H1 (cell line): ENCODE measurements at regions not wholly inside any gene's neighbourhood (a gene's known extent, or its start where the extent isn't known, plus 50 kb on each side); places are given as distances from the start of the nearest gene placed in this dataset.

Experiments
- CTCF ChIA-PET: fragments of 300-600 bp; sonication (Branson Sonifier 250); formaldehyde crosslinking; loops from one replicate; lab custom pipeline; 2021; ENCODE audit not compliant: partially characterized antibody; lab: Charles Lee
- POLR2A ChIA-PET: fragments of 300-600 bp; sonication (Branson Sonifier 250); formaldehyde crosslinking; loops from one replicate; lab custom pipeline; 2021; ENCODE audit warnings: inconsistent platforms; ENCODE audit not compliant: partially characterized antibody; lab: Charles Lee
- DNase-seq, 2 experiments: peaks; one replicate each; pipeline versions ENCODE4 v3.0.0 to v3.0.0-alpha.2; 2010 to 2022; ENCODE audit warnings: low spot score in 2 of 2, low read depth in 1 of 2, mixed read lengths in 1 of 2
- FAIRE-seq: peaks from 2 replicates; lab custom pipeline; 2011; peaks lifted over from hg19 to GRCh38; lab: Jason Lieb, UNC
- H2AFZ ChIP-seq: 2 replicates; pipeline ENCODE4 v1.8.1; 2012; ENCODE audit warnings: low read length, inconsistent platforms
- H2AK5ac ChIP-seq: 2 replicates; pipeline ENCODE4 v1.6.1; 2013; ENCODE audit warnings: low read depth, low read length
- H2BK120ac ChIP-seq: replicated peaks from 2 replicates; pipeline ENCODE3; 2013; ENCODE audit warnings: low read depth, low read length, inconsistent platforms
- H2BK12ac ChIP-seq: 2 replicates; pipeline ENCODE4 v1.6.1; 2013; ENCODE audit warnings: low read depth, low read length
- H2BK15ac ChIP-seq: 2 replicates; pipeline ENCODE4 v1.6.1; 2013; ENCODE audit warnings: low read length
- H2BK20ac ChIP-seq: 2 replicates; pipeline ENCODE4 v1.6.1; 2013; ENCODE audit warnings: low read length
- H2BK5ac ChIP-seq: 2 replicates; pipeline ENCODE4 v1.6.1; 2013; ENCODE audit warnings: low read depth, low read length
- H3K14ac ChIP-seq: 2 replicates; pipeline ENCODE4 v1.6.1; 2013; ENCODE audit warnings: inconsistent platforms; ENCODE audit not compliant: insufficient read length
- H3K18ac ChIP-seq: 2 replicates; pipeline ENCODE4 v1.6.1; 2013; ENCODE audit warnings: low read length; ENCODE audit errors: extremely low read depth
- H3K23ac ChIP-seq: 2 replicates; pipeline ENCODE4 v1.6.1; 2013; ENCODE audit warnings: inconsistent platforms; ENCODE audit not compliant: insufficient read length
- H3K23me2 ChIP-seq: 2 replicates; pipeline ENCODE4 v1.6.1; 2013; ENCODE audit warnings: low read depth, low read length
- H3K27ac ChIP-seq: 2 replicates; pipeline ENCODE4 v1.6.1; 2011; ENCODE audit warnings: low read depth, low read length, inconsistent platforms
- H3K27me3 ChIP-seq, 4 experiments: replicated peaks in 1 of 4; 1 replicate in 1 of 4; 2 replicates in 3 of 4; pipeline versions ENCODE4 v1.6.1 to v1.8.1; 2011 to 2013; ENCODE audit warnings: low read length in 3 of 4, mild to moderate bottlenecking in 3 of 4, inconsistent platforms in 2 of 4, mixed read lengths in 2 of 4, moderate library complexity in 1 of 4; ENCODE audit not compliant: control insufficient read depth in 3 of 4, insufficient read depth in 3 of 4; ENCODE audit errors: extremely low read depth in 1 of 4
- H3K36me3 ChIP-seq, 4 experiments: 2 replicates each; pipeline versions ENCODE4 v1.6.1 to v1.8.1; 2011 to 2013; ENCODE audit warnings: mild to moderate bottlenecking in 4 of 4, low read length in 3 of 4, moderate library complexity in 2 of 4, control low read depth in 1 of 4, inconsistent platforms in 1 of 4; ENCODE audit not compliant: insufficient read depth in 4 of 4, control insufficient read depth in 2 of 4
- H3K4ac ChIP-seq: replicated peaks from 2 replicates; pipeline ENCODE3; 2013; ENCODE audit warnings: low read length, low read depth, mixed read lengths, inconsistent platforms; ENCODE audit not compliant: insufficient read length
- H3K4me1 ChIP-seq, 4 experiments: replicated peaks in 1 of 4; 1 replicate in 1 of 4; 2 replicates in 3 of 4; pipeline versions ENCODE4 v1.6.1 to v1.8.1; 2011 to 2013; ENCODE audit warnings: low read length in 3 of 4, inconsistent platforms in 2 of 4, mixed read lengths in 1 of 4; ENCODE audit not compliant: insufficient read depth in 4 of 4, control insufficient read depth in 3 of 4
- H3K4me2 ChIP-seq, 2 experiments: 2 replicates each; pipeline versions ENCODE4 v1.6.1 to v1.8.1; 2011 to 2013; ENCODE audit warnings: low read depth in 2 of 2, low read length in 2 of 2, control low read depth in 1 of 2, inconsistent platforms in 1 of 2, mild to moderate bottlenecking in 1 of 2; ENCODE audit not compliant: insufficient read depth in 1 of 2
- H3K4me3 ChIP-seq, 4 experiments: fragments of 200-600, 300-600 bp in 1 of 4; sonication (generic), shearing (Covaris generic), sonication (Bioruptor Twin) in 1 of 4; 2 replicates each; pipeline versions ENCODE4 v1.5.1 to v1.8.1; 2011 to 2016; ENCODE audit warnings: low read length in 4 of 4, low read depth in 3 of 4, control low read depth in 2 of 4, inconsistent platforms in 2 of 4, mild to moderate bottlenecking in 2 of 4, mixed read lengths in 1 of 4, moderate library complexity in 1 of 4; ENCODE audit not compliant: insufficient read depth in 2 of 4; ENCODE audit errors: extremely low read depth in 1 of 4
- H3K56ac ChIP-seq: replicated peaks from 2 replicates; pipeline ENCODE3; 2013; ENCODE audit warnings: low read depth, mild to moderate bottlenecking, mixed read lengths, low read length, inconsistent platforms; ENCODE audit not compliant: insufficient read length
- H3K79me1 ChIP-seq: 2 replicates; pipeline ENCODE4 v1.6.1; 2013; ENCODE audit warnings: low read depth, low read length, control low read depth
- H3K79me2 ChIP-seq, 2 experiments: 2 replicates each; pipeline versions ENCODE4 v1.6.1 to v1.8.1; 2012 to 2013; ENCODE audit warnings: low read length in 2 of 2, mild to moderate bottlenecking in 2 of 2, inconsistent platforms in 1 of 2; ENCODE audit not compliant: insufficient read depth in 2 of 2, control insufficient read depth in 1 of 2
- H3K9ac ChIP-seq, 4 experiments: replicated peaks in 1 of 4; 1 replicate in 1 of 4; 2 replicates in 3 of 4; pipeline versions ENCODE4 v1.6.1 to v1.8.1; 2011 to 2013; ENCODE audit warnings: low read depth in 3 of 4, low read length in 3 of 4, control low read depth in 2 of 4, mild to moderate bottlenecking in 2 of 4, moderate library complexity in 2 of 4, inconsistent platforms in 1 of 4; ENCODE audit errors: extremely low read depth in 1 of 4
- H3K9me3 ChIP-seq, 2 experiments: 2 replicates each; pipeline versions ENCODE4 v1.6.1 to v1.8.1; 2012 to 2013; ENCODE audit warnings: mild to moderate bottlenecking in 2 of 2, moderate library complexity in 2 of 2, control low read depth in 1 of 2, inconsistent platforms in 1 of 2, low read depth in 1 of 2, low read length in 1 of 2, mixed read lengths in 1 of 2; ENCODE audit not compliant: insufficient read depth in 2 of 2
- H4K20me1 ChIP-seq, 2 experiments: replicated peaks in 1 of 2; 2 replicates each; pipeline versions ENCODE3 to v1.8.1; 2011 to 2013; ENCODE audit warnings: inconsistent platforms in 2 of 2, low read length in 2 of 2, mild to moderate bottlenecking in 1 of 2; ENCODE audit not compliant: insufficient read depth in 2 of 2, control insufficient read depth in 1 of 2
- H4K5ac ChIP-seq: 2 replicates; pipeline ENCODE4 v1.6.1; 2013; ENCODE audit warnings: low read length, low read depth, mixed read lengths, inconsistent platforms; ENCODE audit not compliant: insufficient read length
- H4K8ac ChIP-seq: 2 replicates; pipeline ENCODE4 v1.8.0; 2013; ENCODE audit warnings: mild to moderate bottlenecking, moderate library complexity, low read length, inconsistent platforms; ENCODE audit not compliant: insufficient read depth; ENCODE audit errors: extremely low read depth
- H4K91ac ChIP-seq: replicated peaks from 2 replicates; pipeline ENCODE3; 2013; ENCODE audit warnings: low read length, mixed read lengths, inconsistent platforms; ENCODE audit not compliant: insufficient read length
- BRCA1 ChIP-seq: IDR thresholded peaks from 2 replicates; pipeline ENCODE4 v1.6.1; 2012; ENCODE audit warnings: low read depth, low read length, improper control_type of control experiment
- CBX5 ChIP-seq: fragments of 300-800, 300-1000 bp; sonication (generic); IDR thresholded peaks from 2 replicates; pipeline ENCODE4 v1.7.1; 2016; ENCODE audit warnings: antibody characterized with exemption, low read length, low read depth
- POU5F1 ChIP-seq: IDR thresholded peaks from 2 replicates; pipeline ENCODE4 v1.6.1; 2011; ENCODE audit warnings: low read depth, mild to moderate bottlenecking, low read length, moderate library complexity
- SRF ChIP-seq: IDR thresholded peaks from 2 replicates; pipeline ENCODE4 v1.6.1; 2011; ENCODE audit warnings: mild to moderate bottlenecking, low read depth, low read length, moderate library complexity
- TBP ChIP-seq: IDR thresholded peaks from 2 replicates; pipeline ENCODE4 v1.6.1; 2011; ENCODE audit warnings: low read depth, low read length, improper control_type of control experiment
- WGBS, 2 experiments: shearing (Covaris generic) in 1 of 2; methylation state at CpG; one replicate each; pipeline versions ENCODE4 v1.1.6 to v1.1.7; 2013 to 2015; ENCODE audit warnings: low lambda C conversion rate in 2 of 2, mixed read lengths in 2 of 2, inconsistent platforms in 1 of 2, low coverage in 1 of 2, missing lambda C conversion rate in 1 of 2; ENCODE audit not compliant: insufficient replicate concordance in 2 of 2, insufficient coverage in 1 of 2, insufficient read length in 1 of 2; ENCODE audit errors: extremely low coverage in 1 of 2, missing lambda C conversion rate in 1 of 2; 5-methylcytosine and 5-hydroxymethylcytosine counted together
- TF ChIP-seq, protein P1 (sequence below): IDR thresholded peaks from 2 replicates; pipeline ENCODE4 v1.6.1; 2012; ENCODE audit warnings: inconsistent platforms

DNA sequence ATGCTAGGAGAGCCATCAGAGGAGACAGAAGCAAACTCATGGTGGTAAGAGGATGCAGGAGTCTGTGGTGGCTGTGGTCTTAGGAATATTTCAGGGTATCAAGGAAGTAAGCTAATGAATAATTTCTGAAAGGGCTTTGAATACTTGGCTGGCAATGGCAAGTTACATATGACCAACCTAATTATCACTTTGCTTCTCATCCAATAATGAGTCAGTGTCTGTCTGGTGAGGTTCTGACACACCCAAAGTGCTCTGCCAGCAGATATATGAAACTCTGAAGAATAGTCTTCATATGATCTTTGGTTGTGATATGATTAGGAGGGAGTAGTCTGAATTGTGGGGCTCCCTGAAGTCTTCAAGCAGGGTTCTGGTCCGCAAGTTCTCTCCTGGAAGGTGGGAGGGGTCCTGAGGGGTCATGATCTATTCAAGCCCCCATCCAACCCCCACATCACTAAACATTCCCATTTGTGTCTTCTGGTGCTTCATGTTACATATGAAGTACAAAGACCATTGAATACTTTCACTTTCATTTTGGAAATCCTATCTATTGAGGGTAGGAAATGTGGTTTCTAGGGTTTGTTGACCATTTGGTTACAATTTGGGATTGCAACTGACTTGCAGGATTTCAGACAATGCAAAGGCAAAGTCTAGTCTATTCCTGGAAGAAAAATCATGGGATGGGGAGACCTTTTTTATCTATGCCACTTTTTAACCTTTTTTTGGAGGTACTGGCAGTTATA, 199.9 kb upstream of the CDKN2B start:
- Histone ChIP-seq H3K56ac (no peak overlapping the region), H4K5ac (no peak overlapping the region), H3K4me2 (no peak overlapping the region), H3K18ac (no peak overlapping the region), H2BK15ac (no peak overlapping the region), H3K27ac (no peak overlapping the region), H2BK120ac (no peak overlapping the region), H3K79me1 (no peaks in the 10 kb centered on the region), H2BK12ac (no peak overlapping the region), H3K4me1 (no peaks in the 10 kb centered on the region), H2AFZ (no peak overlapping the region), H2BK20ac (no peak overlapping the region), H3K4me3 (no peak overlapping the region), H3K4ac (no peak overlapping the region), H3K23ac (no peak overlapping the region), H3K23me2 (no peaks in the 10 kb centered on the region), H2AK5ac (no peak overlapping the region), H3K27me3 (no peaks in the 10 kb centered on the region; a peak in 1 of 7 replicates), H3K14ac (no peak overlapping the region), H4K20me1 (no peaks in the 10 kb centered on the region), H4K91ac (no peak overlapping the region), H3K9me3 (no peaks in the 10 kb centered on the region), H3K36me3 (no peaks in the 10 kb centered on the region), H3K79me2 (no peaks in the 10 kb centered on the region), H3K9ac (no peak overlapping the region), H2BK5ac (no peak overlapping the region), H4K8ac (no peak overlapping the region)
- 100% methylated on average over 1 of the region's 1 CpG; no CpG with 5 or more reads in 1 of the 2 experiments for WGBS, 2 experiments
- FAIRE-seq: no peak
- POLR2A ChIA-PET: no interaction called here
- CTCF ChIA-PET: no interaction called here
- no peak for DNase-seq
- TF ChIP-seq BRCA1: no peak
- TF ChIP-seq POU5F1: no peak
- TF ChIP-seq TBP: no peak
- TF ChIP-seq CBX5: no peak
- TF ChIP-seq, protein P1, sequence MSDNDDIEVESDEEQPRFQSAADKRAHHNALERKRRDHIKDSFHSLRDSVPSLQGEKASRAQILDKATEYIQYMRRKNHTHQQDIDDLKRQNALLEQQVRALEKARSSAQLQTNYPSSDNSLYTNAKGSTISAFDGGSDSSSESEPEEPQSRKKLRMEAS: no peak
- TF ChIP-seq SRF: no peak
